Tibial nerve (tissue), 4 donors: ENCODE measurements at regions not wholly inside any gene's neighbourhood (a gene's known extent, or its start where the extent isn't known, plus 50 kb on each side); places are given as distances from the start of the nearest gene placed in this dataset.

ENCODE experiments used
- CTCF ChIP-seq, 5 experiments: fragments of 200-600 bp in 3 of 5; fragments of 450-650 bp in 2 of 5; sonication (generic) in 3 of 5; IDR thresholded peaks; one replicate each; pipeline ENCODE4 v1.5.1; 2016 to 2019; ENCODE audit warnings: antibody characterized with exemption in 5 of 5, mild to moderate bottlenecking in 3 of 5, moderate library complexity in 2 of 5
- EP300 ChIP-seq, 2 donors: sonication (generic); formaldehyde crosslinking; IDR thresholded peaks; one replicate each; pipeline ENCODE4 v1.6.1; 2017; ENCODE audit warnings: antibody characterized with exemption in 2 of 2, mild to moderate bottlenecking in 1 of 2

- TF ChIP-seq CTCF (IDR thresholded peaks at IDR 0.05), result no peak
- TF ChIP-seq EP300 (IDR thresholded peaks at IDR 0.05), result no peak
Observed at GRCh38 chr10:89069589-89069988, 79.0 kb downstream of the FAS start.
